ENCODE measurements at regions not wholly inside any gene's neighbourhood (a gene's known extent, or its start where the extent isn't known, plus 50 kb on each side); places are given as distances from the start of the nearest gene placed in this dataset.

GRCh38 chr15:96171853-96172296, 158.6 kb upstream of the NR2F2 start (continued):
- TF ChIP-seq ZNF142 (CRISPR knock-in tag; IDR thresholded peaks at IDR 0.05) (no peak), SIX4 (CRISPR knock-in tag; IDR thresholded peaks at IDR 0.05) (peak; percentile 97), DMAP1 (CRISPR knock-in tag; IDR thresholded peaks at IDR 0.05) (0 out of 2 replicates have a peak, but pooled peaks have one; percentile 26), SATB2 (CRISPR knock-in tag; IDR thresholded peaks at IDR 0.05) (no peak), ZSCAN29 (CRISPR knock-in tag; conservative IDR thresholded peaks at IDR 0.05) (0 out of 2 replicates have a peak, but pooled peaks have one; percentile 25), ZFP82 (CRISPR knock-in tag; IDR thresholded peaks at IDR 0.05; ENCODE audit: borderline replicate concordance) (no peak), KLF9 (CRISPR knock-in tag; IDR thresholded peaks at IDR 0.05; ENCODE audit: low read depth) (0 out of 2 replicates have a peak, but pooled peaks have one; percentile 32), ERF (CRISPR knock-in tag; IDR thresholded peaks at IDR 0.05) (0 out of 2 replicates have a peak, but pooled peaks have one; percentile 7), RARG (CRISPR knock-in tag; IDR thresholded peaks at IDR 0.05; ENCODE audit: low read depth) (no peak), ATF7 (IDR thresholded peaks at IDR 0.05) (no peak), ATF7 (CRISPR knock-in tag; IDR thresholded peaks at IDR 0.05) (no peak), ZNF331 (CRISPR knock-in tag; IDR thresholded peaks at IDR 0.05) (0 out of 2 replicates have a peak, but pooled peaks have one; percentile 11), RXRB (CRISPR knock-in tag; IDR thresholded peaks at IDR 0.05; ENCODE audit: borderline replicate concordance) (peak; percentile 64), HNF4A (CRISPR knock-in tag; IDR thresholded peaks at IDR 0.05) (peak; percentile 94), HES4 (CRISPR knock-in tag; IDR thresholded peaks at IDR 0.05; ENCODE audit: borderline replicate concordance) (no peak), ZNF724P (CRISPR knock-in tag; IDR thresholded peaks at IDR 0.05; ENCODE audit: borderline replicate concordance) (no peak), ZNF644 (CRISPR knock-in tag; IDR thresholded peaks at IDR 0.05; ENCODE audit: low read depth) (peak; percentile 33; the same call in 1 of the 2 replicates), ZNF12 (CRISPR knock-in tag; IDR thresholded peaks at IDR 0.05) (no peak), ZNF761 (CRISPR knock-in tag; conservative IDR thresholded peaks at IDR 0.05) (0 out of 2 replicates have a peak, but pooled peaks have one; percentile 54), ZNF446 (CRISPR knock-in tag; IDR thresholded peaks at IDR 0.05) (no peak), RFX5 (IDR thresholded peaks at IDR 0.05; ENCODE audit: low read depth, low read length) (no peak), FOXO1 (CRISPR knock-in tag; IDR thresholded peaks at IDR 0.05) (peak; percentile 48; the same call in 1 of the 2 replicates), ZSCAN31 (CRISPR knock-in tag; IDR thresholded peaks at IDR 0.05; ENCODE audit: low read depth) (no peak), YEATS2 (CRISPR knock-in tag; IDR thresholded peaks at IDR 0.05; ENCODE audit: borderline replicate concordance) (no peak), FOSL1 (CRISPR knock-in tag; IDR thresholded peaks at IDR 0.05; ENCODE audit: borderline replicate concordance) (no peak), ZBTB37 (CRISPR knock-in tag; IDR thresholded peaks at IDR 0.05) (no peak), MYNN (CRISPR knock-in tag; IDR thresholded peaks at IDR 0.05; ENCODE audit: low read depth) (no peak)
